H9 (cell line): ENCODE measurements at regions not wholly inside any gene's neighbourhood (a gene's known extent, or its start where the extent isn't known, plus 50 kb on each side); places are given as distances from the start of the nearest gene placed in this dataset.

Experiments
- DNase-seq: peaks from one replicate; pipeline ENCODE4 v3.0.0-alpha.2; 2017
- H2AFZ ChIP-seq: one replicate; pipeline ENCODE4 v1.6.1; 2013; ENCODE audit warnings: mild to moderate bottlenecking, low read length, control low read depth, moderate library complexity
- H2AK5ac ChIP-seq: 2 replicates; pipeline ENCODE4 v1.6.1; 2013; ENCODE audit warnings: low read length, control low read depth, mixed read lengths; ENCODE audit not compliant: insufficient read length
- H2BK120ac ChIP-seq: one replicate; pipeline ENCODE4 v1.6.1; 2013; ENCODE audit warnings: low read depth, mild to moderate bottlenecking, low read length, control low read depth, inconsistent platforms; ENCODE audit not compliant: poor library complexity, severe bottlenecking
- H2BK12ac ChIP-seq: 2 replicates; pipeline ENCODE4 v1.6.1; 2013; ENCODE audit warnings: low read length, control low read depth, mixed read lengths, low read depth; ENCODE audit not compliant: insufficient read length
- H2BK15ac ChIP-seq: 2 replicates; pipeline ENCODE4 v1.6.1; 2013; ENCODE audit warnings: low read depth, low read length, control low read depth
- H2BK20ac ChIP-seq: one replicate; pipeline ENCODE4 v1.6.1; 2013; ENCODE audit warnings: low read depth, mild to moderate bottlenecking, low read length, control low read depth, inconsistent platforms; ENCODE audit not compliant: poor library complexity, severe bottlenecking
- H2BK5ac ChIP-seq: 2 replicates; pipeline ENCODE4 v1.6.1; 2013; ENCODE audit warnings: low read length, control low read depth, mixed read lengths; ENCODE audit not compliant: insufficient read length
- H3K14ac ChIP-seq: 2 replicates; pipeline ENCODE4 v1.6.1; 2013; ENCODE audit warnings: low read length, control low read depth; ENCODE audit not compliant: insufficient read depth
- H3K18ac ChIP-seq: 2 replicates; pipeline ENCODE4 v1.6.1; 2013; ENCODE audit warnings: low read depth, mild to moderate bottlenecking, mixed read lengths, low read length, control low read depth; ENCODE audit not compliant: insufficient read length
- H3K23ac ChIP-seq: 2 replicates; pipeline ENCODE4 v1.6.1; 2013; ENCODE audit warnings: low read length, control low read depth, mixed read lengths, low read depth; ENCODE audit not compliant: insufficient read length
- H3K23me2 ChIP-seq: 2 replicates; pipeline ENCODE4 v1.6.1; 2013; ENCODE audit warnings: low read depth, mild to moderate bottlenecking, mixed read lengths, low read length, control low read depth; ENCODE audit not compliant: insufficient read length, poor library complexity, severe bottlenecking
- H3K27ac ChIP-seq: 2 replicates; pipeline ENCODE4 v1.5.1; 2013; ENCODE audit warnings: low read length, control low read depth, mixed read lengths, low read depth; ENCODE audit not compliant: insufficient read length
- H3K27me3 ChIP-seq: 2 replicates; pipeline ENCODE4 v1.6.1; 2013; ENCODE audit warnings: low read length, control low read depth, inconsistent platforms; ENCODE audit not compliant: insufficient read depth
- H3K4ac ChIP-seq: 2 replicates; pipeline ENCODE4 v1.6.1; 2013; ENCODE audit warnings: low read depth, mild to moderate bottlenecking, control low read depth, inconsistent platforms, low read length, moderate library complexity
- H3K4me1 ChIP-seq: 2 replicates; pipeline ENCODE4 v1.6.1; 2013; ENCODE audit warnings: low read length, control low read depth, inconsistent platforms; ENCODE audit not compliant: insufficient read depth
- H3K4me2 ChIP-seq: 2 replicates; pipeline ENCODE4 v1.6.1; 2013; ENCODE audit warnings: low read length, control low read depth, mixed read lengths; ENCODE audit not compliant: insufficient read length, insufficient read depth
- H3K56ac ChIP-seq: 2 replicates; pipeline ENCODE4 v1.6.1; 2013; ENCODE audit warnings: low read depth, mild to moderate bottlenecking, mixed read lengths, low read length, control low read depth; ENCODE audit not compliant: insufficient read length
- H3K79me1 ChIP-seq: 2 replicates; pipeline ENCODE4 v1.6.1; 2013; ENCODE audit warnings: low read depth, mild to moderate bottlenecking, moderate library complexity, low read length, control low read depth, inconsistent platforms; ENCODE audit not compliant: insufficient read depth, poor library complexity, severe bottlenecking
- H3K79me2 ChIP-seq: 2 replicates; pipeline ENCODE4 v1.6.1; 2013; ENCODE audit warnings: low read length, control low read depth, inconsistent platforms; ENCODE audit not compliant: insufficient read depth
- H3K9ac ChIP-seq: 2 replicates; pipeline ENCODE4 v1.6.1; 2013; ENCODE audit warnings: low read length, control low read depth, mixed read lengths; ENCODE audit not compliant: insufficient read length; ENCODE audit errors: extremely low read depth
- H3K9me3 ChIP-seq: one replicate; pipeline ENCODE4 v1.6.1; 2013; ENCODE audit warnings: low read depth, low read length, inconsistent platforms; ENCODE audit not compliant: control insufficient read depth
- H3T11ph ChIP-seq: one replicate; pipeline ENCODE4 v1.6.1; 2013; ENCODE audit warnings: mild to moderate bottlenecking, low read length, control low read depth, inconsistent platforms
- H4K20me1 ChIP-seq: one replicate; pipeline ENCODE4 v1.6.1; 2013; ENCODE audit not compliant: control insufficient read depth, insufficient read length, insufficient read depth
- H4K5ac ChIP-seq: 2 replicates; pipeline ENCODE4 v1.6.1; 2013; ENCODE audit warnings: low read depth, mild to moderate bottlenecking, mixed read lengths, low read length, control low read depth; ENCODE audit not compliant: insufficient read length
- H4K8ac ChIP-seq: replicated peaks from 2 replicates; pipeline ENCODE4 v1.6.1; 2013; ENCODE audit warnings: low read length, control low read depth, mixed read lengths, low read depth; ENCODE audit not compliant: insufficient read length
- H4K91ac ChIP-seq: 2 replicates; pipeline ENCODE4 v1.6.1; 2013; ENCODE audit warnings: low read depth, mild to moderate bottlenecking, moderate library complexity, mixed read lengths, low read length, control low read depth; ENCODE audit not compliant: insufficient read length
- H3K27ac Mint-ChIP-seq, 3 experiments: 2 replicates in 2 of 3; 3 replicates in 1 of 3; pipeline ENCODE4 v1.8.0; 2020 to 2021; ENCODE audit warnings: mixed read lengths in 3 of 3, mild to moderate bottlenecking in 1 of 3, moderate library complexity in 1 of 3
- H3K27me3 Mint-ChIP-seq: 2 replicates; pipeline ENCODE4 v1.8.0; 2021; ENCODE audit warnings: low read depth, mild to moderate bottlenecking, moderate library complexity, mixed read lengths
- H3K36me3 Mint-ChIP-seq, 3 experiments: 2 replicates in 2 of 3; 3 replicates in 1 of 3; pipeline ENCODE4 v1.8.0; 2020 to 2021; ENCODE audit warnings: low read depth in 3 of 3, mixed read lengths in 3 of 3; ENCODE audit not compliant: insufficient read depth in 1 of 3
- H3K4me1 Mint-ChIP-seq, 2 experiments: 2 replicates each; pipeline ENCODE4 v1.8.0; 2020; ENCODE audit warnings: mixed read lengths in 2 of 2
- H3K4me3 Mint-ChIP-seq, 2 experiments: 2 replicates in 1 of 2; 3 replicates in 1 of 2; pipeline ENCODE4 v1.8.0; 2020 to 2021; ENCODE audit warnings: mild to moderate bottlenecking in 2 of 2, mixed read lengths in 2 of 2, moderate library complexity in 1 of 2
- H3K9me3 Mint-ChIP-seq, 2 experiments: 2 replicates in 1 of 2; 3 replicates in 1 of 2; pipeline ENCODE4 v1.8.0; 2020; ENCODE audit warnings: mild to moderate bottlenecking in 2 of 2, mixed read lengths in 2 of 2, moderate library complexity in 1 of 2
- CTCF ChIP-seq: fragments of 200-600 bp; sonication (generic); conservative IDR thresholded peaks from 3 replicates; pipeline ENCODE4 v1.8.0; 2021; ENCODE audit warnings: antibody characterized with exemption, mild to moderate bottlenecking
- WGBS: extraction: QIAGEN DNeasy Blood & Tissue Kit; methylation state at CpG from one replicate; pipeline ENCODE4 v1.1.7; 2013; ENCODE audit warnings: missing lambda C conversion rate, low lambda C conversion rate, mixed read lengths; ENCODE audit not compliant: insufficient read length; ENCODE audit errors: extremely low coverage; 5-methylcytosine and 5-hydroxymethylcytosine counted together

- H3K27me3 ChIP-seq: no peaks in the 10 kb centered on the region
- H3K14ac ChIP-seq: no peak overlapping the region
- H3K4ac ChIP-seq: no peak overlapping the region
- no peak for TF ChIP-seq CTCF
- no peaks in the 10 kb centered on the region for H3K23me2 ChIP-seq
- H3K9me3 ChIP-seq: no peaks in the 10 kb centered on the region
- H3K23ac ChIP-seq: no peak overlapping the region
- H3K9me3 Mint-ChIP-seq: peaks cover 13 to 28% of the 10 kb centered on the region in 2 experiments; a peak in 4 of 5 replicates
- no peak overlapping the region for H3K9ac ChIP-seq
- H2BK12ac ChIP-seq: no peak overlapping the region
- no peak overlapping the region for H4K91ac ChIP-seq
- no peaks in the 10 kb centered on the region for H3K79me1 ChIP-seq
- H2BK5ac ChIP-seq: no peak overlapping the region
- H3K4me1 Mint-ChIP-seq: peaks cover 0 to 2% of the 10 kb centered on the region in 2 experiments; a peak in 1 of 4 replicates
- WGBS: no CpG with 5 or more reads among the region's 1 CpG
- H4K5ac ChIP-seq: no peak overlapping the region
- H3K79me2 ChIP-seq: no peaks in the 10 kb centered on the region
- peaks cover 0 to 17% (median 10%) of the 10 kb centered on the region in 3 experiments; a peak in 6 of 7 replicates for H3K36me3 Mint-ChIP-seq
- no peak overlapping the region for H2AFZ ChIP-seq
- no peaks in the 10 kb centered on the region for H3K4me1 ChIP-seq
- DNase-seq: no peak
- no peak overlapping the region for H3K27ac ChIP-seq
- H4K8ac ChIP-seq: no peak overlapping the region
- H2BK120ac ChIP-seq: no peak overlapping the region
- no peak overlapping the region for H3T11ph ChIP-seq
- no peak overlapping the region for H3K56ac ChIP-seq
- no peak overlapping the region for H2BK15ac ChIP-seq
- no peak overlapping the region for H3K4me3 Mint-ChIP-seq
- H4K20me1 ChIP-seq: no peaks in the 10 kb centered on the region
- H3K18ac ChIP-seq: no peak overlapping the region
- no peak overlapping the region for H2BK20ac ChIP-seq
- no peak overlapping the region for H3K4me2 ChIP-seq
- H3K27ac Mint-ChIP-seq: no peak overlapping the region
- H2AK5ac ChIP-seq: no peak overlapping the region
- H3K27me3 Mint-ChIP-seq: no peaks in the 10 kb centered on the region; the same call in 1 of the 2 replicates
Observed at GRCh38 chr13:92963029-92963428, 263.6 kb upstream of the GPC6 start.
